ENCODE measurements at regions not wholly inside any gene's neighbourhood (a gene's known extent, or its start where the extent isn't known, plus 50 kb on each side); places are given as distances from the start of the nearest gene placed in this dataset.

DNA sequence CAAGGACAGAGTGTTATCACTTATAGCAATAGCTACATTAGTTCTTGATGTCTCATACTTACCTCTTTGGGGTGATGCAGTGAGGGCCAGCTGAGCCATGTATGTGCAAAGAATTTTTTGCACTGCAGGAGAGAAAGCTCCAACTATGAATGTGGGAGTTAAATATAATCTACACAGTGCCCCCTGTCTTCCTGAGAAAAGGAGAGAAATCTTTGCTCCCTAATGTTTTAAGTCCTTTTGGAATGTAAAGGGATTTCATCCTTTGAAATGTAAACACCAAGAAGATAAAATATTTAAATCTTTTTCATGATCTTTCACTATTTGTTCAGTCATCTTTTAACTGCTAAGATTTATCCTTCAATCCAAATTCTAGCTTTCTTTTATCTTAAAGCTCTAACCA lies 822.1 kb downstream of the TENT5A start:
- TF ChIP-seq, protein P1, sequence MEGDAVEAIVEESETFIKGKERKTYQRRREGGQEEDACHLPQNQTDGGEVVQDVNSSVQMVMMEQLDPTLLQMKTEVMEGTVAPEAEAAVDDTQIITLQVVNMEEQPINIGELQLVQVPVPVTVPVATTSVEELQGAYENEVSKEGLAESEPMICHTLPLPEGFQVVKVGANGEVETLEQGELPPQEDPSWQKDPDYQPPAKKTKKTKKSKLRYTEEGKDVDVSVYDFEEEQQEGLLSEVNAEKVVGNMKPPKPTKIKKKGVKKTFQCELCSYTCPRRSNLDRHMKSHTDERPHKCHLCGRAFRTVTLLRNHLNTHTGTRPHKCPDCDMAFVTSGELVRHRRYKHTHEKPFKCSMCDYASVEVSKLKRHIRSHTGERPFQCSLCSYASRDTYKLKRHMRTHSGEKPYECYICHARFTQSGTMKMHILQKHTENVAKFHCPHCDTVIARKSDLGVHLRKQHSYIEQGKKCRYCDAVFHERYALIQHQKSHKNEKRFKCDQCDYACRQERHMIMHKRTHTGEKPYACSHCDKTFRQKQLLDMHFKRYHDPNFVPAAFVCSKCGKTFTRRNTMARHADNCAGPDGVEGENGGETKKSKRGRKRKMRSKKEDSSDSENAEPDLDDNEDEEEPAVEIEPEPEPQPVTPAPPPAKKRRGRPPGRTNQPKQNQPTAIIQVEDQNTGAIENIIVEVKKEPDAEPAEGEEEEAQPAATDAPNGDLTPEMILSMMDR (conservative IDR thresholded peaks at IDR 0.05 in 1 of 2, IDR thresholded peaks at IDR 0.05 in 1 of 2; ENCODE audit: extremely low read depth in 1 of 2, insufficient read depth in 1 of 2, low read depth in 1 of 2, low read length in 2 of 2) = no peak
- no peak for TF ChIP-seq EZH2 (IDR thresholded peaks at IDR 0.05; ENCODE audit: borderline replicate concordance, low read length)
